Fibroblast of lung (primary cell): ENCODE measurements at regions not wholly inside any gene's neighbourhood (a gene's known extent, or its start where the extent isn't known, plus 50 kb on each side); places are given as distances from the start of the nearest gene placed in this dataset.

Experiments used
- EZH2 ChIP-seq: IDR thresholded peaks from 2 replicates; pipeline ENCODE4 v1.5.1; 2012; ENCODE audit warnings: low read length, control low read depth, mild to moderate bottlenecking; ENCODE audit errors: missing control alignments
- TF ChIP-seq, protein P1 (sequence below), 2 donors: IDR thresholded peaks in 1 of 2; conservative IDR thresholded peaks in 1 of 2; 1 replicate in 1 of 2; 2 replicates in 1 of 2; pipeline ENCODE4 v1.5.1; 2011 to 2012; ENCODE audit warnings: low read length in 2 of 2, control low read depth in 1 of 2, inconsistent platforms in 1 of 2, low read depth in 1 of 2, mild to moderate bottlenecking in 1 of 2

DNA sequence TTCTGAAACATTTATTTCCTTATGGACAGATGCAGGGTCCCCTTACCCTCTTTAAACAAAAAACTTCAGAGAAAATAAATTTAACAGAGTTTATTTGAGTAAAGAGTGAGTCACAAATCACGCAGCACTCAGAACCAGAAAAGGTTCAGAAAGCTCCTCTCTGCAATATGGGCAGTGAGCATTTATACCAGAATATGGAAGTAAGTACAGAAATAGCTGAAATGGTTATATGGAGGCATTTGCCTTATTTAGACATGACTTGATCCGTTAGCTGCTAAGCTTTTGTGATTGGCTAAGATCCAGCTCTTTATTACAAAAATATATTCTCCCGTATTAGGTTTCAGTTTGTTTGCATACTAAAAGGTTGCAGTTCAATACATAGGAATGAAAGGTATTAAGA is 1554.1 kb downstream of the EFNA5 start:
- TF ChIP-seq, protein P1, sequence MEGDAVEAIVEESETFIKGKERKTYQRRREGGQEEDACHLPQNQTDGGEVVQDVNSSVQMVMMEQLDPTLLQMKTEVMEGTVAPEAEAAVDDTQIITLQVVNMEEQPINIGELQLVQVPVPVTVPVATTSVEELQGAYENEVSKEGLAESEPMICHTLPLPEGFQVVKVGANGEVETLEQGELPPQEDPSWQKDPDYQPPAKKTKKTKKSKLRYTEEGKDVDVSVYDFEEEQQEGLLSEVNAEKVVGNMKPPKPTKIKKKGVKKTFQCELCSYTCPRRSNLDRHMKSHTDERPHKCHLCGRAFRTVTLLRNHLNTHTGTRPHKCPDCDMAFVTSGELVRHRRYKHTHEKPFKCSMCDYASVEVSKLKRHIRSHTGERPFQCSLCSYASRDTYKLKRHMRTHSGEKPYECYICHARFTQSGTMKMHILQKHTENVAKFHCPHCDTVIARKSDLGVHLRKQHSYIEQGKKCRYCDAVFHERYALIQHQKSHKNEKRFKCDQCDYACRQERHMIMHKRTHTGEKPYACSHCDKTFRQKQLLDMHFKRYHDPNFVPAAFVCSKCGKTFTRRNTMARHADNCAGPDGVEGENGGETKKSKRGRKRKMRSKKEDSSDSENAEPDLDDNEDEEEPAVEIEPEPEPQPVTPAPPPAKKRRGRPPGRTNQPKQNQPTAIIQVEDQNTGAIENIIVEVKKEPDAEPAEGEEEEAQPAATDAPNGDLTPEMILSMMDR (conservative IDR thresholded peaks at IDR 0.05 in 1 of 2, IDR thresholded peaks at IDR 0.05 in 1 of 2; ENCODE audit: low read depth in 1 of 2, low read length in 2 of 2): no peak
- no peak for TF ChIP-seq EZH2
